HG03135 (cell line): ENCODE measurements at regions not wholly inside any gene's neighbourhood (a gene's known extent, or its start where the extent isn't known, plus 50 kb on each side); places are given as distances from the start of the nearest gene placed in this dataset.
"Not testable (repeated sequence)": the region's sequence is repeated elsewhere in the genome, so short reads cannot be mapped to it uniquely, and the experiment has no call there.

Source experiments
- ATAC-seq: cut with Tn5 transposase; IDR thresholded peaks from one replicate; pipeline ENCODE4 v1.9.1; 2021; ENCODE audit warnings: mild to moderate bottlenecking, moderate library complexity; ENCODE audit not compliant: unreplicated experiment

DNA sequence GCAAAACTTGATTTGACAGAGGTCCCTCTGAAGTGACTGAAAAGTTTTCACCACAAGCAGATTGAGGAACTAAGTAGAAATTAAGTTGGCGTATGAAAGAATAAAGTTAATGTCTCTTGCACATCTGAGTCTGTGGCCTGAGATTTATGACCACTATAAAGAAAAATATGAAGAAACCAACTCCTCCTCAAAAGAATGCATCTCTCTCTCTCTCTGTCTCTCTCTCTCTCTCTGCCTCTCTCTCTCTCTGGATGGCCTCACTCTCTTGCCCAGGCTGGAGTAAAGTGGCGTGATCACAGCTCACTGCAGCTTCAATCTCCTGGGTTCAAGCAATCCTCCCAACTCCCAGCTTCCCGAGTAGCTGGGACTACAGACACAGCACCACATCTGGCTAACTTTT is 55.2 kb downstream of the RPL22L1 start:
- no peak for ATAC-seq

DNA sequence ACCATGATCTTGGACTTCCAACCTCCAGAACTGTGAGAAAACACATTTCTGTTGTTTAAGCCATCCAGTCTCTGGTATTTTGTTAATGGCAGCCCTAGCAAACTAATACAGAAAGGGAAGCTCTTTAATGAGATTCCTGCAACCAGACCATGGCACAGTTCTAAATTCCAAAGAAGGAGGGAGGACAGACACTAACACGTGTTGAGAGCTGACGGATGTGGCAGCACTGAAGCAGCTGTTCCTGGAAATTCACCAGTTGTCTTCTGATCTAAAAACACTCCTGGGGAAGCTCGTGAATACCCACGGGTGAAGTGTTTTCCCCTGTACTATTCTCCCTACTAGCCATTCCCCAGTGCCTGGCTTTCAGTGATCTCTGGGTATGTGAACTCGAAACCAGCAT is 56.7 kb downstream of the RPL22L1 start:
- ATAC-seq = no peak

DNA sequence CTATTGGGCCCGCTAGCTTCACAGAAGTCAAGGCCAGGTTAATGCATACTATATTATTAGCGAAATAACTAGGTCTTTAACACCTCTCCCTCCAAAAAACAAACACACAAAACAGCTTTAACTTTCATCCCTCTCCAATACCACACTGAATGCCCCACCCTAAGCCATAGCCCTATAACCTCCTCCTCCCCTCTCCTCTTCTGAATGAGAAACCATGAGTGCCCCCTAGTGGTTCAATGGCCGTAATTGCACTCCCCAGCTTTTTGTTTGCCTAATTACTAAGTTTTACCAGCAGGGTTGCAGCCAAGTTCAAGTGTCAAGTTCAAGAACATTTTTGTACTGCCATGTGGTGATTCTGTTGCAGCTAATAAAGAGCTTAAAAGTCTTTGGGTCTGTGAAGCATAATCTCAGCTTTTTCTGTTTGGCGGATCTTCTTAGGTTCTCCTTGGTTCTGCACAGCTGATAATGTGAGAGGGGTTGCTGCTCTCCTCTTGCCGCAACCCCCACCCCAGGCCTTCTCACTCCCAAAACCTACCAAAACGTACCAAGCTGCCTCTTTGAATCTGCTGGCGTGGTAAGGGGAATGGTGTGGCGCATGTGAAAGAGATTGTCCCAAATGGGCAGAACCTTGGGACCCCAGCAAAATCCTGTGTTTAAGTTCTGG is 57.9 kb downstream of the RPL22L1 start:
- ATAC-seq = no peak

DNA sequence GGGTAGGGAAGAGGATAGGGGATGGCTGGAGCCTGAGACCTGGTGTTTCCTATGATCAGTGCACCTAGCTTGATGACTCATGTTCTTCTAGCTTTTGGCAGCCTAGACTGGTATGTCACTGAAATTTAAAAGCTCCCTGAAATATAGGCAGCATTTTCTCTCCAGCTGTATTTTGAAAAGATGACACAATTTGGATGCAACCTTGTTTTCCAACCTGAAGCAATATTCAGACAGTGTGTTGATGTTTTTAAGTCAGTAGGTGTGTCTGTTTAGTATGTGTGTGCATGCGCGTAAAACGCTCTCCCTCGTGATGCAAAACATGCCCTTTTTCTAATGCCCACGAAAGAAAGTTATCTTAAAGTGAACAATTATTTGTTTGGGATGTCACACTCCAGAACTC is 58.5 kb downstream of the RPL22L1 start:
- ATAC-seq = no peak

DNA sequence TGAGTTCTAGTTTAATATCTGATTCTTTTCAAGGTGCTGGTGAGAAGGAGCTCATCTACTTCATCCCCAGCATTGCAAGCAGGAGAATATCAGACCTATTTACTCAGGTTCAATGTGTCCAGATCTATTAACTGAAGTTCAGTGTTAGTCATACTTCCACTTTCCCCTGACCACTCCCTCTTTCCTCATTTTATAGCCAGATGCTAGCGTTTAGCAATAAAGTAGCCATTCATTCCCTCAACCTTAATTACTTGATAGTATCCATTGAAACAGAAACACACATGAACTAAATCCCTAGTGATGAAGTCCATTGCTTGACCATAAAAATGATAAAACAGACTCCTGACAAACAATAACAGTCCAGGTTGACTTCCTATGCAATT is 60.0 kb downstream of the RPL22L1 start:
- no peak for ATAC-seq

DNA sequence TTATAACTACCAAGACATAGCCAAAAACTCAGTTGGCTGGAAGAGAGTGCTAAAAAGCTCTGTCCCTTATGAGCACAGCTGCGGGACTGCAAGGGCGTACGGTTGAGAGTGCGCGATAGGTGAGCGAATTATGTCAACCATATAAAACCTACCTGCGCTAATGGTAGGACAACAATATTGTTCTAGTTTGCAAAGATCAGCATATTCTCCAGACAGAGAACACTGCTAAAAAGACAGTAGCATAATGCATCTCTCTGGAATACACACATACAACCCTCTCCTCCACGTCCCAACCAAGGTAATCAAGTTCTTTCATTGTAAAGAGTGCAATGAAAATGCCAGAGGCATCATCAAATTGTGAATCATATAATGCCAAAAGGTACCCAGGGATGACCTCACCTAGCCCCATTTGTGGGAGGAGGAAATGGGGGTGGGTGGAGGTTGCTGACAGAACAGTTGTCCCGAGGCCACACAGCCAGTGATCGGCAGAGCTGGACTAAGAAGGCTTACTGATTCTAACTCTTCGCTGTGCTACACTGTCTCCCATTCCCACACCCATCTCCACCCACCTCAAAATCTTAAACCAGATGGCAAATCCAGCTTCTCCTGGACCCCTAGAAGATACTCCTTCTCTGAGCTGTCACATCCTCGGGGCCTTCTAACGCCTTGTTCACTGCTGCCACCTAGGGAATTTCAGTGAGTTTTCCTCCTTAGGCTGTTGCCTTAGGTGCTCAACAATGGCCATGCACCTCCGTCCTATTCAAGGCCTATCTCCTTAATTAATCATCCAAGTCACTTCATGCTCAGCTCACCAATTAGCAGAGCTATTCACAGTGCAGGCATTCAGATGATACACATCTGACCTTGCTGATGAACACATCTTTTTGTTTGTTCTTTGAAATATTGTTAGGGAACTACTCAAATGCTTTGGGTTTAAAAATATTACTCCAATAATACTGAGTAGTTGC is 60.7 kb downstream of the RPL22L1 start:
- no peak for ATAC-seq

DNA sequence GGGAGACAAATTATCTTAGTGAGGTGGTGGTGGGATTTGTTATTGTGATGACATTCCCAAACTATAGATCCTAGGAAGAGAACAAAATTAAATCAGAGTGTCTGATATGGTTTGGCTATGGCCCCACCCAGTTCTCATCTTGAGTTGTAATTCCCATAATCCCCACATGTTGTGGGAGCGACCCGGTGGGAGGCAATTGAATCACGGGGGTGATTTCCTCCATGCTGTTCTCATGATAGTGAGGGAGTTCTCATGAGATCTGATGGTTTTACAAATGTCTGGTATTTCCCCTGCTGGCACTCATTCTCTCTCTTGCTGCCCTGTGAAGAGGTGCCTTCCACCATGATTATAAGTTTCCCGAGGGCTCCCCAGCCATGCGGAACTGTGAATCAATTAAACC is 62.0 kb downstream of the RPL22L1 start:
- no peak for ATAC-seq

DNA sequence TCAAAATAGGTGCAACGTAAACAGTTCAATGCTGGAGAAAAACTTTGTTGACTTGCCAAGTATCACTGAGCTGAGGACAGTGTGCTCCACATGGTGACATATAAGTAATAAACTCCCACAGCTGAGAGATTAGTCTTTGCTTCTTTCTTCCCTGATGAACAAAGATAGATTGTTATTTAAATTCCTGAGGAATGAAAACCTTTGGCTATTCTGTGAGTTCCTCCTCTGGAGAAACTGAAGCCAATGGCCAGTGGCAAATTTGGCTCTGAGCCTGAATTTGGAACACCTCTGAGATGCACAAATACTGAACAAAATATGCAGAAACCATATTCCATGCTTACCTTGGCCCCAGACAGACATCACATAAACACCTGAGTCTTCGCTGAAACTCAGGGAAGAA is 63.3 kb downstream of the RPL22L1 start:
- ATAC-seq = no peak

DNA sequence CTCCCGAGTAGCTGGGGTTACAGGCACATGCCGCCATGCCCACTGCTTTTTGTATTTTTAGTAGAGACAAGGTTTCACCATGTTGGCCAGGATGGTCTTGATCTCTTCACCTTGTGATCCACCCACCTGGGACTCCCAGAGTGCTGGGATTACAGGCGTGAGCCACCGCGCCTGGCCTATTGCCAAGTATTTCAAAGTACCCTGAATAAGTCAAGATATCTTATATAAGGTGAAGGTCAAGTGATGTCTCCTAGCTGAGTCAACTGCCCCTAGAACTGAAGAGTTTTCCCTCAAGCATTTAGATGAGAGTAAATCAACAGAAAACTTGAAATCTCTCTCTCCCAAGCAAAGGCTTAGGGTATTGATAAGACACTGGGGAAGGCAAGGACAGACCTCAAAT is 63.9 kb downstream of the RPL22L1 start:
- no peak for ATAC-seq

DNA sequence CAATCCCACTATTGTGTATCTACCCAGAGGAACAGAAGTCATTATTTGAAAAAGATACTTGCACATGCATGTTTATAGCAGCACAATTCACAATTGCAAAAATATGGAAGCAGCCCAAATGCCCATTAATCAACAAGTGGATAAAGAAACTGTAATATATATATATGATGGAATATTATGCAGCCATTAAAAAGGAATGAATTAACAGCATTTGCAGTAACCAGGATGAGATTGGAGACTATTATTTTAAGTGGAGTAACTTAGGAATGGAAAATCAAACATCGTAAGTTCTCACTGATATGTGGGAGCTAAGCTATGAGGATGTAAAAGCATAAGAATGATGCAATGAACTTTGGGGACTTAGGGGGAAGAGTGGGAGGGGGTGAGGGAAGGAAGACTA is 64.7 kb downstream of the RPL22L1 start:
- not testable (repeated sequence) for ATAC-seq

DNA sequence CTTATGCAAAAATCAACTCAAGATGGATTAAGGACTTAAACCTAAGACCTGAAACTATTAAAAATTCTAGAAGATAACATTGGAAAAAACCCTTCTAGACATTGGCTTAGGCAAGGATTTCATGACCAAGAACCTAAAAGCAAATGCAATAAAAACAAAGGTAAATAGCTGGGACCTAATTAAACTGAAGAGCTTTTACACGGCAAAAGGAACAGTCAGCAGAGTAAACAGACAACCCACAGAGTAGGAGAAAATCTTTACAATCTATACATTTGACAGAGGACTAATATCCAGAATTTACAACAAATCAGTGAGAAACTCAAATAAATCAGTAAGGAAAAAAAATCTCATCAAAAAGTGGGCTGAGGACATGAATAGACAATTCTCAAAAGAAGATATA is 65.4 kb downstream of the RPL22L1 start:
- ATAC-seq = not testable (repeated sequence)

DNA sequence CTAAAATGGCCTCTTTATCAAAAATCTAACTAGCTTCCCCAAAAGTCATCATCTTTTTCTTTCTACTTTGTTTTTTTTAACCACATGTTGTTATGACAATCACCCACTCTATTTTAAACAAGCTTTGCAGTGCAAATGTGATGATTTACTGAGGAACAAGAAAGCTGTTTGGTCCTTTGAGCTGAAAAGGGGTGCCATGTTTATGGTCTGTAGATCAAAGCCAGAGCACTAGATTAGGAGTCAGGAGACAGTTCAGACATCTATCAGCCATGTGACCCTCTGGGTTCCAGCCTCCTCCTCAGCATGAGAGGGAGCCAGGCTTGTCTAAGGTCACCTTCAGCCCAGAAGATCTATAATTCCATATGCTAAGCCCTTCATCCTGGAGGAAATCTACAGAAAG is 65.9 kb downstream of the RPL22L1 start:
- no peak for ATAC-seq

DNA sequence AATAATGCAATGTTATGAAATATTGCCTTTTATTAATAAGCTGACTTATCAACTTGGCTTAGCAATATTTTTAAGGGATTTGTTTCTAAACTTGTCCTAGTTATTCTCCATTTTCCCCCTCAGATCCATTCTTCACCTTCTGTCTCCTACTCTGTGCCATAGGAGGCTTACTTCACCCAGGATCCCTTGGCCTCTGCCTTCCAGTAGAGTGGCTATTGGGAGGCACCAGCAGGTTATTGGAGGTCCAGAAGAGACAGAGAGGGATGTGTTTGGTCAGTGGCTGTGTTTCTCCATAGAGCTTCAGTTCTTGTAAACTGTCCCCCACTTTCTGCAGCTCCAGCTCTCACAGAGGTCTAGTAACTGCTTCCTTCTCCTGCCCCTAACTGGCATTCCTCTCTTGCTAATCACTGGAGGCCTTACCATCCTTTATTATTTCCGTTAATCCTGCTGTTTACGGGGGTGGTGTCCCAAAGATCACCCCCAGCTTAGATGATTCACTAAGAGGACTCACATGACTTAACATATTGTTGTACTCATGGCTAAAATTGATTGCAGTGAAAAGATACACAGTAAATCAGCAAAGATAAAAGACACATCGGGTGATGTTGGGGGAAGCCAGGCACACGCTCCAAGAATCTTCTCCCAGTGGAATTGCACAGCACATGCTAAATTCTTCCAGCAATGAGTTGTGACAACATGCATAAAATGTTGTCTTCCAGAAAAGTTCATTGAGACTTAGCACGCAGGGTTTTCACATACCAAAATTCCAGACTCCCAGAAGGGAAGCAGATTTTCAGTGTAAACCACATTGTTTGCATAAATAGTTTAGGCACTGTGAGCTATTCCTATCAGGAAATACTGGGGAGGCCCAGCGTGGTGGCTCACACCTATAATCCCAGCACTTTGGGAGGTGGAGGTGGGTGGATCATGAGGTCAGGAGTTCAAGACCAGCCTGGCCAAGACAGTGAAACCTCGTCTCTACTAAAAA is 67.5 kb downstream of the RPL22L1 start:
- ATAC-seq = no peak

DNA sequence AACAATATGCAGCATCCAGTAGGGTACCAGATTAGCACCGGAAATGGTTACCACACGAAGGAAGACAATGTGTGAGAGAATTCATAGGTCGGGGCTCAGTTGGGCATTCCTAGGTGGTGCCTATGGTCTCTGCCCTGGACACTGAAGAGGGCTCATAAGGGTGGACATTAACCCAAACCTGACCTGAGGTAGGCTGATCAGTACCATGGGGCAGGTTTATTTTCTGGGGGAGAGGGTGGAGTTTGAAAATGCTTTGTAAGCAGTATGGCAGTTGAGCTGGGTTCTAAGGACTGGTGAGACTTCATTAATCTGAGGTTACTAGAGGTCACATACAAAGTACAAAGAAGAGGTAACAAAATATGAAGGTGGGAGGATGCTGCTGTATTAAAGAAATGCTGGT is 68.4 kb downstream of the RPL22L1 start:
- no peak for ATAC-seq

DNA sequence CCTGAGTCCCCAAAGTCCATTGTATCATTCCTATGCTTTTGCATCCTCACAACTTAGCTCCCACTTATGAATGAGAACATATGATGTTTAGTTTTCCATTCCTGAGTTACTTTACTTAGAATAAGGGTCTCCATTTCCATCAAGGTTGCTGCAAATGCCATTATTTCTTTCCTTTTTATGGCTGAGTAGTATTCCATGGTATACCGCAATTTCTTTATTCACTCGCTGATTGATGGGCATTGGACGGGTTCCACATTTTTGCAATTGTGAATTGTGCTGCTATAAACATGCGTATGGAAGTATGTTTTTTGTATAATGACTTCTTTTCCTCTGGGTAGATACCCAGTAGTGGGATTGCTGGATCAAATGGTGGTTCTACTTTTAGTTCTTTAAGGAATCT is 69.7 kb downstream of the RPL22L1 start:
- ATAC-seq = not testable (repeated sequence)

DNA sequence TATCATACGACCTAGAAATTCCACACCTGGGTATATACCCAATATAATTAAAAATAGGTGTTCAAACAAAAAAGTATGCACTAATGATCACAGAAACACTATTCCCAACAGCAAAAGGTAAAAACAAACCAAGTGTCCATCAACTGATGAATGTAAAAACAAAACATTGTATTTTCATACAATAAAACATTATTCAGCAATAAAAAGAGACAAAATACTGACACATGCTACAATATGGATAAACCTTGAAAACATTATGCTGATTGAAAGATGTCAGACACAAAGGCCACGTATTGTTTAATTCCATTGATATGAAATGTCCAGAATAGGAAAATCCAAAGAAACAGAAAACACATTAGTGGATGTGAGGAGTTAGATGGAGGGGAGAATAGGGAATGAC is 71.0 kb downstream of the RPL22L1 start:
- no peak for ATAC-seq

DNA sequence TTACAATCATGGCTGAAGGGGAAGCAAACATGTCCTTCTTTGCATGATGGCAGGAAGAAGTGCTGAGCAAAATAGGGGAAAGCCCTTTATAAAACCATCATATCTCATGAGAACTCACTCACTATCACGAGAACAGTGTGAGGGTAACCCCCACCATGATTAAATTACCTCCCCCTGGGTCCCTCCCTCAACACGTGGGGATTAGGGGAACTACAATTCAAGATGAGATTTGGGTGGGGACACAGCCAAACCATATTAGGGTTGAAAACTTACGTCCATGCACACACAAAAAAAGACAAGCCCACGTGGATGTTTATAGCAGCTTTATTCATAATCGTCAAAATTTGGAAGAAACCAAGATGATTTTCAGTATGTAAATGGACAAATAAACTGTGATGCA is 72.3 kb downstream of the RPL22L1 start:
- no peak for ATAC-seq

DNA sequence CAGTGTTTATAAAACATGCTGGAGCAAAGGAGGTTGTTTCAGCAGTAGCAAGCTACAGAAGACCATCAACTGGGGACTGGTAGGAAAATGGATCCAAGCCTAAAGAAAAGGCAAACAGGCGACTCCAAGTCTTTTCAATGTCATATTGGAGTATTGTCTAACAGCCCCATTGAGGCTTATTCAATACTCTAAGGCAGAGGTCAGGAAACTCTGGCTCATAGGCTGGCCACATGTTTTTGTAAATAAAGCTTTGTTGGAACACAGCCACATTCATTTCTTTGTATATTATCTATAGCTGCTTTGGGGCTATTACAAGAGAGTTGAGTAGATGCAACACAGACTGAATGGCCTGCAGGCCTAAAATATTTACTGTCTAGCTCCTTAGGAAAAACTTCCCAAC is 77.5 kb downstream of the RPL22L1 start:
- no peak for ATAC-seq

DNA sequence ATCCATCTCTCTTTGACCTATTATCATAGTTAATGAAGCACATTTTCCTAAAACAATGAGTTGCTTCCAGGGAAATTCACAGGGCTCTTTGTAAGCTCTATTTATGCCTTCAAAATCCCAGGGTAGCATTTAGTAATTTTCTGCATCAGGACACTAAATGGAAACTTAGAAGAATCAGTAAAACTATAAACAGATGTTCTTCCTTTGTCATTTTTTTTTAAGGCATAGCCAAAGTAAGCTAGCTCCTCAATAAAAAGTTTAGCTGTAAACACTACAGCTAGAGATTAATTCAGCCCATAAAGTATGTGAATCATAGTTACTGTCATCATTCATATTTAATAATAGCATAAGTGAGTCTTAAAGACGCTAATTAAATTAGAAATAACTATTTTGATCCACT is 79.3 kb downstream of the RPL22L1 start:
- no peak for ATAC-seq

DNA sequence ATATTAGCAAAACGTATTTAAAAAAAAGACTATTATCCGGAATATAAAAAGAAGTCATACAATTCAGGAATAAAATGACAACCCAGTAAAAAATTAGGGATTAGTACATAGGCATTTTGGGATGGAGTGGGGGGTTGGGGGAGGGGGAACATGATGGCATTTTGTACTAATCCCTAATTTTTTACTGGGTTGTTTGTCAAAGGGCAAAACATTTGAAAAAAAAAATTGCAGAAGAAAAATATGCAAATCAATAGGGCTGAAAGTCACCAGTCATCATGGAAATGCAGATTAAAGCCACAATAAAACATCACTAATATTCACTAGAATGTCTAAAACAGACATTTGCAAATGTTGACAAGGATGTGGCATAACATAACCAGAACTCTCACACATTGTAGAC is 82.5 kb downstream of the RPL22L1 start:
- no peak for ATAC-seq

DNA sequence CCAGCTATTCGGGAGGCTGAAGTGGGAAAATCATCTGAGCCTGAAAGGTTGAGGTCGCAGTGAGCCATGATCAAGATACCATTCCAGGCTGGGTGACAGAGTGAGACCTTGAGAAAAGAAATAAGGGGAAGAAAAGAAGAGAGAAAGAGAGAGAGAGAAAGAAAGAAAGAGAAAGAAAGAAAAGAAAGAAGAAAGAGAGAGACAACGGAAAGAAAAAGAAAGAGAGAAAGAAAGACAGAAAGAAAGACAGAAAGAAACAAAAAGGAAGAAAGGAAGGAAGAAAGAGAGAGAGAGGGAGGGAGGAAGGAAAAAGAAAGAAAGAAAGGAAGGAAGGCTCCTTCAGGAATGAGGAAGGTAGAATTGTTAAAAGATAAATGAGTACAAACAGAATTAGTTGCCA is 84.5 kb downstream of the RPL22L1 start:
- ATAC-seq = no peak
